ENCODE measurements at regions not wholly inside any gene's neighbourhood (a gene's known extent, or its start where the extent isn't known, plus 50 kb on each side); places are given as distances from the start of the nearest gene placed in this dataset.

DNA sequence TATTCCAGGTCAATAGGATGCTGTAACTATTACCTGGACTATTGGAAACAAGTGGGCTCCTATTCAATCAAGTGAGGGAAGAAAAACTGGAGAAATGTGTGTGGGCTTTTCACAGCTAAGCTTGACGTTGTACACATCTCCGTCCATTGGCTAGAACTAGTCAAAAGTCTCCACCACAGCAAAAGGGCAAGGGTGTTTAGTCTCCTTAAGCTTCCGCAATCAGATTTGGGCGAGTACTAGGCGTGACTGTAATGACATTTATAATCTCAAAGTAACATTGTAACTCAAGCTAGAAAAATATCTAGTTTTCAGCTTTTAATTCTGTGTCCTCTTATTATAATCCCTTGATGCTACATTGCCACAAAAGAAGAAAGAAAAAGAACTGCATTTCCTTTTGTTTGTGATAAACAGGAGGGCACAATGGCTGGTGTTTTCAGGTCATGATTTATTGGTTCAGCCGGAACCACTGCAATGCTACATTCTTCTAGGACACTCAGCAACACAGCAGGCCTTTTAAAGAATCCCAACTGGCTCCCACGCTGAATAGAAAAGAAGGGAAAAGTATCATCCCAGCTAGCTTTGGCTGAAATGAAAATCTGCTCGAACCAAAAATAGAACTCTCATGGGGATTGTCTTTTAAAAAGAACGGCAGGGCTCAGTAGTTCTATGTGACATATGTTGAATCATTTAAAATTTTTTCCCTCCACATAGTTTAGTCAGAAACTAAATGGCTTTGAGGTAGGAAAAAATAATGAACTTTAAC, 387.7 kb downstream of the BTBD3 start:
- DNase-seq = no peak
- intact Hi-C loops (cut with DNase I; ENCODE audit: low total_unique reads) = no loop called here
- TF ChIP-seq, protein P1, sequence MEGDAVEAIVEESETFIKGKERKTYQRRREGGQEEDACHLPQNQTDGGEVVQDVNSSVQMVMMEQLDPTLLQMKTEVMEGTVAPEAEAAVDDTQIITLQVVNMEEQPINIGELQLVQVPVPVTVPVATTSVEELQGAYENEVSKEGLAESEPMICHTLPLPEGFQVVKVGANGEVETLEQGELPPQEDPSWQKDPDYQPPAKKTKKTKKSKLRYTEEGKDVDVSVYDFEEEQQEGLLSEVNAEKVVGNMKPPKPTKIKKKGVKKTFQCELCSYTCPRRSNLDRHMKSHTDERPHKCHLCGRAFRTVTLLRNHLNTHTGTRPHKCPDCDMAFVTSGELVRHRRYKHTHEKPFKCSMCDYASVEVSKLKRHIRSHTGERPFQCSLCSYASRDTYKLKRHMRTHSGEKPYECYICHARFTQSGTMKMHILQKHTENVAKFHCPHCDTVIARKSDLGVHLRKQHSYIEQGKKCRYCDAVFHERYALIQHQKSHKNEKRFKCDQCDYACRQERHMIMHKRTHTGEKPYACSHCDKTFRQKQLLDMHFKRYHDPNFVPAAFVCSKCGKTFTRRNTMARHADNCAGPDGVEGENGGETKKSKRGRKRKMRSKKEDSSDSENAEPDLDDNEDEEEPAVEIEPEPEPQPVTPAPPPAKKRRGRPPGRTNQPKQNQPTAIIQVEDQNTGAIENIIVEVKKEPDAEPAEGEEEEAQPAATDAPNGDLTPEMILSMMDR (IDR thresholded peaks at IDR 0.05 in 4 of 5, conservative IDR thresholded peaks at IDR 0.05 in 1 of 5) = no peak
- TF ChIP-seq POLR2A (IDR thresholded peaks at IDR 0.05) = no peak

DNA sequence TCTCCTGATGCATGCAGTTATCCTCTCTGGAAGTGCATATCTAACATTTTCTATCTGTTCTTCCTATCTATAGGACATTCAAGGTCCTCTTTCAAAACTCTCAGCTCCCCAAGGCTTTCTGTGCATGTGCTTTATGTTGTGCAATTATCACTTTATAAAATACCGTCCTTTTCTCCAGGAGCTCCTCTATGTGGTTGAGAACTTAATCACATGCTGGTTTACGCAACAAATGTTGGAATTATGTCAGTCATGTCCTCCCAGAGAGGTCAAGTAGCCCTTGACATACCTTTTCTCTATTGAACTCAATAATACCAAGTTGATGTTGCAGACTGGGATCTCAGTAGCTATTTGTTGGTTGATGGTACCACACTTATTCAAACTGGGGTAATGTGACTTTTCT, 388.4 kb downstream of the BTBD3 start:
- ATAC-seq (peak in 1 of 2 donors; percentile 30), DNase-seq (no peak)
- Histone ChIP-seq H3K9me3 (no peaks in the 10 kb centered on the region), H3K27ac (no peak overlapping the region), H3K4me1 (peaks cover 0 to 12% of the 10 kb centered on the region in 2 donors), H3K4me3 (no peak overlapping the region), H3K27me3 (no peaks in the 10 kb centered on the region), H3K36me3 (no peaks in the 10 kb centered on the region)
- TF ChIP-seq POLR2A (IDR thresholded peaks at IDR 0.05) = no peak
- TF ChIP-seq, protein P1 (IDR thresholded peaks at IDR 0.05 in 4 of 5, conservative IDR thresholded peaks at IDR 0.05 in 1 of 5) = no peak
- intact Hi-C loops (cut with DNase I; ENCODE audit: low total_unique reads) = no loop called here
- in situ Hi-C loops (cut with MboI; ENCODE audit: low sequenced_read_pairs in 4 of 4) = no loop called here

More for the DNA sequence above, 387.7 kb downstream of the BTBD3 start:
- no peak for ATAC-seq
- H3K27me3 ChIP-seq = no peaks in the 10 kb centered on the region
- no peak overlapping the region for H3K4me3 ChIP-seq
- H3K4me1 ChIP-seq = peaks cover 0 to 12% of the 10 kb centered on the region in 2 donors
- H3K27ac ChIP-seq = peak overlapping the region in 1 of 4 donors; percentile 12
- in situ Hi-C loops (cut with MboI; ENCODE audit: low sequenced_read_pairs in 4 of 4) = no loop called here
- no peaks in the 10 kb centered on the region for H3K9me3 ChIP-seq
- no peaks in the 10 kb centered on the region for H3K36me3 ChIP-seq

DNA sequence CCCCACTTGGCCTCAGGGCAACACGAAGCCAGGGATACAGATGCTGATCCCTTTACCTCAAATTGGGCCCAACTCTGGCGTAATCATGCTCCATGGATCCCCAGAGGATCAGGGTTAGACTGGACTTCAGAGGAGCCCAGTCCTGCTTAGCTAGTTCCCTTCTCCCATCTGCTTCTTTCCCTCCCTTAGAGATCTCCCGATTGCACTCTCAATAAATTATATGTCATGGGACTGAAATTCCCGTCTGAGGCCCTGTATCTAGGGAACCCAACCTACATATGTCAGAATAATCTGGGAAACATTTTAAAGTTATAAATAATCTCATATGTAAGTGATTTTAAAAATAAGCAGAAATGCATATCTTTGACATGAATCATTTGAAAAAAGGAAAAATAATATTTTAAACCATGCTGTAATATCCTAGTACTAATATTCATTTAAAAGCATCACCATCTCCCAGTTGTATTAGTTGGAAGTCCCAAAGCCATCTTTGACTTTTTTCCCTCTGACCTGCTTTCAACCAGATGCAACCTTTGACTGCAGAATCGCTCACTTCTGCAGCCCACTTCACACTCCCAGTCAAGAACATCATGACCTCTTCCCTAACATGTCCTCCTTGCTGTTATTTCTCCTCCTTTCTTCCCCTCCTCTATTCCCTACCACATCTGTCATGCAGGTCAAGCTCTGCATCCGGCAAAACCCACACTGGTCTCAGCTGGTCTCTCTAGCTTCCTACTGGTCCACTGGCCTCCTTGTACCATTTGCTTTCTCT, 393.6 kb downstream of the BTBD3 start:
- Histone ChIP-seq H3K9me3 (no peaks in the 10 kb centered on the region), H3K4me1 (peaks cover 0 to 5% of the 10 kb centered on the region in 2 donors), H3K27ac (peak overlapping the region in 1 of 4 donors; percentile 7), H3K36me3 (no peaks in the 10 kb centered on the region), H3K27me3 (no peaks in the 10 kb centered on the region), H3K4me3 (no peak overlapping the region)
- ATAC-seq = peak in 1 of 2 donors; percentile 36
- in situ Hi-C loops (cut with MboI; ENCODE audit: low sequenced_read_pairs in 4 of 4) (no loop called here), intact Hi-C loops (cut with DNase I; ENCODE audit: low total_unique reads) (no loop called here)
- TF ChIP-seq, protein P1 (IDR thresholded peaks at IDR 0.05 in 4 of 5, conservative IDR thresholded peaks at IDR 0.05 in 1 of 5) = no peak
- TF ChIP-seq POLR2A (IDR thresholded peaks at IDR 0.05) = no peak
- no peak for DNase-seq

DNA sequence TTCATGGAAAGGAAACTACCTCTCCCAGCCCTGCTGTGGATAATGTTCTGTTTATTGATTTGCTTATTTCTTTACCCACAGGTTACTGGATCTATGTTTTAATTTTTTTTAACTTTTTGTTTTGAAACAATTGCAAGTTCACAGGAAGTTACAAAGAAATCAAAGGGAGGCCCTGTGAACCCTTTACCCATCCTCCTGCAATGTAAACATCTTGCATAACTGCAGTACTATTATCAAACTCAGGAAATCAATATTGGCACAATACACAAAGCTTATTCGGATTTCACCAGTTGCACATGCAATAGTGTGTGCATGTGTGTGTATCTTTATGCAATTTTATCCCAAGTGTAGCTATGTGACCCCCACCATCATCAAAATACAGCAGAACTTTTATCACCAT, 398.0 kb downstream of the BTBD3 start:
- Histone ChIP-seq H3K27ac (no peak overlapping the region), H3K9me3 (no peaks in the 10 kb centered on the region), H3K4me3 (no peak overlapping the region), H3K27me3 (no peaks in the 10 kb centered on the region), H3K36me3 (no peaks in the 10 kb centered on the region), H3K4me1 (no peaks in the 10 kb centered on the region)
- intact Hi-C loops (cut with DNase I; ENCODE audit: low total_unique reads) (no loop called here), in situ Hi-C loops (cut with MboI; ENCODE audit: low sequenced_read_pairs in 4 of 4) (no loop called here)
- no peak for TF ChIP-seq POLR2A (IDR thresholded peaks at IDR 0.05)
- TF ChIP-seq, protein P1 (IDR thresholded peaks at IDR 0.05 in 4 of 5, conservative IDR thresholded peaks at IDR 0.05 in 1 of 5) = no peak
- ATAC-seq (no peak), DNase-seq (no peak)
